Cardiac fibroblast (primary cell): ENCODE measurements at regions not wholly inside any gene's neighbourhood (a gene's known extent, or its start where the extent isn't known, plus 50 kb on each side); places are given as distances from the start of the nearest gene placed in this dataset.

Experiments
- DNase-seq, 2 donors: peaks; one replicate each; pipeline versions ENCODE4 v3.0.0 to v3.0.0-alpha.2; 2010; ENCODE audit warnings: low read depth in 2 of 2
- H3K4me3 ChIP-seq, 2 donors: replicated peaks in 1 of 2; 1 replicate in 1 of 2; 2 replicates in 1 of 2; pipeline ENCODE4 v1.5.1; 2011; ENCODE audit warnings: low read depth in 2 of 2, low read length in 2 of 2, mild to moderate bottlenecking in 2 of 2, moderate library complexity in 1 of 2
- CTCF ChIP-seq: IDR thresholded peaks from one replicate; pipeline ENCODE4 v1.5.1; 2011; ENCODE audit warnings: low read depth, mild to moderate bottlenecking, low read length, inconsistent platforms

DNA sequence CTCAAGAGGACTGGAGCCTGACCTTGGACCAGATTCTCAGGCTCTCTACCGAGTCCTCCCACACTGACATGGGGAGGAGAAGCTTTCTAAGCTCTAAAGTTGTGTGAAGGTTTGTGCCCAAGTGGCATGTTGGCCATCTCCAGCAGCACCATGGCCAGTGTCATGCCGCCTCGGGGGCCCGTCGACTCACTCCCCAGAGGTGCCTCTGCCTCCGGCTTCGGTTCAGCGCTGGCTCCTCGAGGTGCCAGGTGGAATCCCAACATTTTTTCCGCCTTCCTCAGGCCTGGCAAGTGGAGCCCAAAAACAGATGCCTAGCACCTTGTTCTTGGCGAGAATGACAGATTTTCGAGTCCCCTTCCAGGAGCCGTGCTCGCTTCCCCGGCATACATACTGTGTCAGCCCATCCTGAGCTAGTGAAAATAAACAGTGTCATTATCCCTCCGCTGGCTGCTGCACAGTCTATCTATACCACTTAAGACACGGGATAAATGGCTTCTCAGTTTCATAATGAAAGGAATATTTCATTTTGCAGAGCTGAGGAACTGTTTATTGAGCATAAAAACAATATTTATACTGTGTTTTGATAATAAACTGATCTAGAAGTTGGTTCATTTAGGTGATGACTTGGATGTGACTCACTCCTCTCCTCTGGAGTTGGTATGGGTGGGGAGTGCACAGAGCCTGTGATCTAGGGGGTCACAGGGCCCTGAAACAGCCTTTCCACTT, 328.5 kb upstream of the TLE3 start:
- H3K4me3 ChIP-seq: no peak overlapping the region
- no peak for TF ChIP-seq CTCF
- DNase-seq: peak in 1 of 2 donors; percentile 30

GRCh38 chr15:70424937-70425411, 327.3 kb upstream of the TLE3 start:
- no peak for TF ChIP-seq CTCF
- DNase-seq: no peak
- no peak overlapping the region for H3K4me3 ChIP-seq

- TF ChIP-seq CTCF: no peak
- no peak for DNase-seq
- no peak overlapping the region for H3K4me3 ChIP-seq
Measured at GRCh38 chr15:70423267-70423666, 325.6 kb upstream of the TLE3 start.

- no peak for TF ChIP-seq CTCF
Measured at GRCh38 chr15:70422342-70422741, 324.6 kb upstream of the TLE3 start.

DNA sequence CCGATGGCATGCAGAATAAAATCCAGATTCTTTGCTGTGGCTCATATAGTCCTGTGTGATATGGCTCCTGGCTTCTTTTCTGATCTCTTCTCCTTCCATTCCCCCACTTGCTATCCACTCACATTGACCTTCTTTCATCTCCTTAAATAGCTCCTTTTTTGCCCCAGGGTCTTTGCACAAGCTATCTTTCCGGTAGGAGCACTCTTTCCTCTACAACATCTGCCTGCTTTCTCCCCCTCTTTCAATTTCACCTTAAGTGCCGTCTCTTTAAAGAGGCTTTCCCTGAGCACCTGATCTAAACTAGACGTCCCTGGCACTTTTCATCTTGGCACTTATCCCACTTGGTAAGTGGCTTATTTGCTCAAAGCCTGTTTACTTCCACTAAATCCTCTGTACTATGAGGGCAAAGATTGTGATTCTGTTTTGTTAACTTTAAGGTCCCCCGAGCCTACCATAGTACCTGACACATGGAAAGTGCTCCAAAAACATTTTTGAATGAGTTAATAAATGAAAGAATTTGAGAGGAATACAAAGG, 323.3 kb upstream of the TLE3 start:
- DNase-seq: no peak
- no peak for TF ChIP-seq CTCF
- no peak overlapping the region for H3K4me3 ChIP-seq

More at GRCh38 chr15:70422342-70422741, 324.6 kb upstream of the TLE3 start:
- no peak for DNase-seq
- no peak overlapping the region for H3K4me3 ChIP-seq

- H3K4me3 ChIP-seq: no peak overlapping the region
- no peak for TF ChIP-seq CTCF
- DNase-seq: no peak
Measured at GRCh38 chr15:70420086-70420947, 322.6 kb upstream of the TLE3 start.
